BE2C (cell line): ENCODE measurements at regions not wholly inside any gene's neighbourhood (a gene's known extent, or its start where the extent isn't known, plus 50 kb on each side); places are given as distances from the start of the nearest gene placed in this dataset.

Experiments used
- DNase-seq: peaks from one replicate; pipeline ENCODE4 v3.0.0-alpha.2; 2020
- H3K27me3 ChIP-seq: fragments of 250-450 bp; sonication (Bioruptor Pico); 2 replicates; pipeline ENCODE4 v1.5.1; 2020; ENCODE audit warnings: mild to moderate bottlenecking
- H3K36me3 ChIP-seq: fragments of 250-450 bp; sonication (Bioruptor Pico); 2 replicates; pipeline ENCODE4 v1.5.1; 2020; ENCODE audit warnings: mild to moderate bottlenecking
- H3K4me1 ChIP-seq: fragments of 250-450 bp; sonication (Bioruptor Pico); 2 replicates; pipeline ENCODE4 v1.5.1; 2020
- H3K4me3 ChIP-seq: 2 replicates; pipeline ENCODE4 v1.5.1; 2011; ENCODE audit warnings: low read depth, low read length
- H3K9me3 ChIP-seq: fragments of 250-450 bp; sonication (Bioruptor Pico); 2 replicates; pipeline ENCODE4 v1.5.1; 2020
- CTCF ChIP-seq: IDR thresholded peaks from 2 replicates; pipeline ENCODE4 v1.5.1; 2012; ENCODE audit warnings: mild to moderate bottlenecking, low read depth, low read length

GRCh38 chr3:102614021-102614569 lies 179.3 kb downstream of the ZPLD1 start:
- H3K27me3 ChIP-seq: no peaks in the 10 kb centered on the region
- TF ChIP-seq CTCF: no peak

GRCh38 chr3:102614585-102614984 lies 179.8 kb downstream of the ZPLD1 start:
- DNase-seq: no peak
- Histone ChIP-seq H3K27me3 (no peaks in the 10 kb centered on the region), H3K36me3 (no peaks in the 10 kb centered on the region), H3K4me1 (peaks cover 5% of the 10 kb centered on the region), H3K9me3 (no peaks in the 10 kb centered on the region), H3K4me3 (no peak overlapping the region)
- no peak for TF ChIP-seq CTCF

More at GRCh38 chr3:102614021-102614569, 179.3 kb downstream of the ZPLD1 start:
- H3K4me1 ChIP-seq: peaks cover 5% of the 10 kb centered on the region
- H3K36me3 ChIP-seq: no peaks in the 10 kb centered on the region
- no peaks in the 10 kb centered on the region for H3K9me3 ChIP-seq
- no peak overlapping the region for H3K4me3 ChIP-seq
- no peak for DNase-seq

- H3K27me3 ChIP-seq: no peaks in the 10 kb centered on the region
- H3K9me3 ChIP-seq: no peaks in the 10 kb centered on the region
- no peak for DNase-seq
- no peaks in the 10 kb centered on the region for H3K4me1 ChIP-seq
- TF ChIP-seq CTCF: no peak
- no peak overlapping the region for H3K4me3 ChIP-seq
- H3K36me3 ChIP-seq: no peaks in the 10 kb centered on the region
These were observed 182.6 kb downstream of the ZPLD1 start for GRCh38 chr3:102617381-102617780.

- no peaks in the 10 kb centered on the region for H3K36me3 ChIP-seq
- H3K4me1 ChIP-seq: no peaks in the 10 kb centered on the region
- no peaks in the 10 kb centered on the region for H3K9me3 ChIP-seq
- H3K4me3 ChIP-seq: no peak overlapping the region
- no peak for DNase-seq
- no peaks in the 10 kb centered on the region for H3K27me3 ChIP-seq
- TF ChIP-seq CTCF: no peak
These were observed 184.5 kb downstream of the ZPLD1 start for GRCh38 chr3:102619361-102619760.

GRCh38 chr3:102629943-102630342 lies 195.1 kb downstream of the ZPLD1 start:
- H3K27me3 ChIP-seq: no peaks in the 10 kb centered on the region
- H3K4me3 ChIP-seq: no peak overlapping the region
- DNase-seq: no peak
- H3K9me3 ChIP-seq: no peaks in the 10 kb centered on the region
- TF ChIP-seq CTCF: no peak
- H3K4me1 ChIP-seq: no peaks in the 10 kb centered on the region
- H3K36me3 ChIP-seq: no peaks in the 10 kb centered on the region

- Histone ChIP-seq H3K36me3 (no peaks in the 10 kb centered on the region), H3K4me1 (no peaks in the 10 kb centered on the region), H3K27me3 (no peaks in the 10 kb centered on the region), H3K9me3 (no peaks in the 10 kb centered on the region), H3K4me3 (no peak overlapping the region)
- TF ChIP-seq CTCF: no peak
- no peak for DNase-seq
These were observed 195.7 kb downstream of the ZPLD1 start for GRCh38 chr3:102630531-102630930.
